HS-27A (cell line): ENCODE measurements at regions not wholly inside any gene's neighbourhood (a gene's known extent, or its start where the extent isn't known, plus 50 kb on each side); places are given as distances from the start of the nearest gene placed in this dataset.

ENCODE experiments used
- DNase-seq: peaks from one replicate; pipeline ENCODE4 v3.0.0-alpha.2; 2012; ENCODE audit warnings: low read depth, missing footprints

- no peak for DNase-seq
Observed at GRCh38 chr5:68942169-68942568, 151.6 kb upstream of the SLC30A5 start.

- DNase-seq, result no peak
Observed at GRCh38 chr5:68946728-68947127, 147.1 kb upstream of the SLC30A5 start.

- DNase-seq, result no peak
Observed at GRCh38 chr5:68947986-68948385, 145.8 kb upstream of the SLC30A5 start.

DNA sequence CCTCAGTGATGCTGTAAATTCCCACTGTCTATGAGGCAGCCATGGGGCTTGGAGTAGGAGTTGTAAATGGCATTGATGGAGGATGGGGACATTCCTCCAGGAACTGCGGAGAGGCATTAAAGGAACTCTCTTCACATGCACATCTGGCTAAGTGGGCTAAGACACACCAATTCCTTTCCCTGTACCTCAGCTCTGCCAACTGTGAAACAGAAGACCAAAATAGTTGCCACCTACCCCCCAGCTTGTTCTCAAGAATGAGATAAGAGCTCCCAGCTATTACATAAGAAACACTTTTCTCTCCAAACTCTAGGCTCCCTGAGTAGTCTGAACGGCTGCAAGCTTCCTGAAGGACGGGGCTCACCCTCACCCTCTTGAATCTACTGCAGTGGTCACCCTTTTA lies 144.6 kb upstream of the SLC30A5 start:
- DNase-seq, result no peak

GRCh38 chr5:68949711-68950110 lies 144.1 kb upstream of the SLC30A5 start:
- no peak for DNase-seq

- DNase-seq, result no peak
Observed at GRCh38 chr5:68950125-68950524, 143.7 kb upstream of the SLC30A5 start.

- DNase-seq, result no peak
Observed at GRCh38 chr5:68950930-68951329, 142.9 kb upstream of the SLC30A5 start.

- DNase-seq, result no peak
Observed at GRCh38 chr5:68953231-68953874, 140.5 kb upstream of the SLC30A5 start.

GRCh38 chr5:68953875-68954617 lies 139.8 kb upstream of the SLC30A5 start:
- DNase-seq, result no peak

- no peak for DNase-seq
Observed at GRCh38 chr5:68954618-68954910, 139.2 kb upstream of the SLC30A5 start.

DNA sequence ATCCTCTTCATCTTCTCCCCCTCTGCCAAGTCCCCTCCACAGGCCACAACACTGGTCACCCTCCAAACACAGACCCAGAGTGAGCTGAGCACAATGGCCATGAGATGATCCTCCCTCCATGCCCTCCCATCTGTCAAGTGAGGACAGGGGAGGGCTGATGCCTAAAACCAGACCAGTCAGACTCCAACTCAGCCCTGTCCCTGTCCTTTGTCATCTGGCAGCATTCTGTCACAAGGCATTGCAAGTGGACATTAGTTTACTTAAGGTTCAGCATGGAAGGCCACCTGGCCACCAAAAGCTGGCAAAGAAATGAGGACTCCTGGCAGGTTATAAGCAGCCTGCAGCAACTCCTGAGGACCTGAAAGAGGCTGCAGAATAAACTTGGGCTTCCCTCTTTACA lies 136.2 kb upstream of the SLC30A5 start:
- DNase-seq, result no peak

DNA sequence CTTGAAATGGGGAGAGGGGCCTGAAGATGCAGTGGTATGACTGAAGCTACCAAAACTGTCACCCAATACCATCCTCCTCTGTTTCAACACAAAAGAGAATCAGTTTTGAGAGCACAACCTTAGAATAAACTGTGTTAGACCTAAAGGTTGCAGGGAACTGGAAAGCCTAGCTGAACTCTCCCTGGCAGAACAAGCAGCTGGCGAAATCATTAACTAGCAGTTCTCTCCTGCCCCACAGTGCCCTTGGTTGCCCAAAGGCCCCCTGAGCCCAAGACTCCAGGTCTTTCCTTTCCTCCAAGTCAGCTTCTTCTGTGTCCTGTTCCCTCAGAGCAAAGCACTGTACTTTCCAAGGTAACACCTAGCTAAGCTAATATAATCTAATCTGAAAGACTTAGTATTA lies 135.4 kb upstream of the SLC30A5 start:
- DNase-seq, result no peak

DNA sequence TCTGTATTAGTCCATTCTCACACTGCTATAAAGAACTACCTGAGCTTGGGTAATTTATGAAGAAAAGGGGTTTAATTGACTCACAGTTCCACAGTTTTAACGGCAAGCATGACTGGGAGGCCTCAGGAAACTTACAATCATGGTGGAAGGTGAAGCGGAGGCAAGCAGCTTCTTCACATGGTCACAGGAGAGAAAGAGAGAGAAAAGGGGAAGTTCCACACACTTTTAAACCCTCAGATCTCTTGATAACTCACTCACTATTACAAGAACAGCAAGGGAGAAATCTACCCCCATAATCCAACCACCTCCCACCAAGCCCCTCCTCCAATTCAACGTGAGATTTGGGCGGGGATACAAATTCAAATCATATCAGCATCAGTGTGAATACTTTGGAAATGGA lies 133.4 kb upstream of the SLC30A5 start:
- DNase-seq, result no peak

DNA sequence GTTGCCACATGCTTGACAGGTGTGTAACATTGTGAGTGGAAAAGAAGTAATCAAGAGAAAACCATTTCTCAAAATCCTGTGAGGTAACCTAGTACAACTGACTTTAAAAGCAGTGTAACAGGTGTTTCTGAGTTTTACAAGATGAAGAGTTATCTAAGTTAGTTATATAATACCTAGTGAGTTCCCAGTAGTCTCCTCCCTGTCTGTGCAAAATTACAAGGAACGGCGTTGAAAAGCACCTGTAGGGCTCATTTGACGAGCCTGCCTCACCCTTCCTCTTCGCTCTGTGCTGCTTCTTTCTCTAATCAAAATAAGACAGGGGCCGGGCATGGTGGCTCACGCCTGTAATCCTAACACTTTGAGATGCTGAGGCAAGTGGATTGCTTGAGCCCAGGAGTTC lies 132.9 kb upstream of the SLC30A5 start:
- no peak for DNase-seq

DNA sequence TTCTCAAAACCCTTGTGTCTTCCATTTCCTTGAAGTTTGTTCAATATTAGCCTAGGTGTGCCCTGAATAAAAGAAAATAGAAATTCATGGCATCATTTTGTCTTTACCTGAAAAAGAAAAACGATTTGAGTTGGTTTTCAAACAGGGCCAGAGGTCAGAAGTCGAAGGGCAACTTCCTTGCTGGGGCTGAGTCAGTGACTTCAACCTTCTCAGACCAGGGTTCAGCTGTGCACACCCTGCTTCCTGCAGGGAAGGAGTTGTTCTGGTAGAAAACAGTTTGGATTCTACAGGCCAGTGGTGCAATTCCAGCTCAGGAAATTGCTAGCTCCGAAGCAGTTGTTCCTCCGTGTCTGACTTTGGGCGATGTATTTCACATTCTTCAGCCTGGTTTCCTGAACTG lies 132.1 kb upstream of the SLC30A5 start:
- no peak for DNase-seq

- DNase-seq, result peak; percentile 9
Observed at GRCh38 chr5:68962757-68963484, 130.9 kb upstream of the SLC30A5 start.

DNA sequence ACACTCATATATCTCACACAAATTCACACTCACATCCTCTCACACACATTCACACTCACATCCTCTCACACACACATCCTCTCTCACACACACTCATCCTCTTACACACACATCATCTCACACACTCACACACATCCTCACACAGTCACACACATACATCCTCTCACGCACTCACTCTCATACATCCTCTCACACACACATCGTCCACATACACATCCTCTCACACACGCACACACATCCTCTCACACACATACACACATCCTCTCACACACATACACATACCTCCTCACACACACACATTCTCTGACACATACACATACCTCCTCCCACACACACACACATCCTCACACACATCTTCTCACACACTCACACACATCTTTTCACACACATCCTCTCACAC lies 129.1 kb upstream of the SLC30A5 start:
- no peak for DNase-seq

GRCh38 chr5:68965926-68966325 lies 127.9 kb upstream of the SLC30A5 start:
- DNase-seq, result no peak

DNA sequence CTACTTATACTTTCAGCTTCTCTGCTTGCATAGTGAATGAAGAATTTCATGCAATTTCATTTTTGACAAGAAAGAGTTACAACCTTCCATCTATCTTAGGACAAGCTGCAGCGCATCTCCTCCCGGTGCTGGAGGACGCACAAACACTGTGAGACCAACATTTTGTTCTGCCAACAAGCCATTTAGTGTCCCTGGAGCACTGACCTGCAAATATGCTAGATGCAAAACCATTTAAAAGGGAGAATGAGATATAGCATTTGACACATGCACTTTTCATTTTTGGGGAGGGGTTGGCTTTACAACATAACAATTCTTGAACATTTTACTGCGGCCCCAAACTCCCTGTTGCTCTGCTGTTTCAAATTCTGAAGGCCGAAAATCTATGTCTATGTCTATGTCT lies 127.2 kb upstream of the SLC30A5 start:
- DNase-seq, result no peak

DNA sequence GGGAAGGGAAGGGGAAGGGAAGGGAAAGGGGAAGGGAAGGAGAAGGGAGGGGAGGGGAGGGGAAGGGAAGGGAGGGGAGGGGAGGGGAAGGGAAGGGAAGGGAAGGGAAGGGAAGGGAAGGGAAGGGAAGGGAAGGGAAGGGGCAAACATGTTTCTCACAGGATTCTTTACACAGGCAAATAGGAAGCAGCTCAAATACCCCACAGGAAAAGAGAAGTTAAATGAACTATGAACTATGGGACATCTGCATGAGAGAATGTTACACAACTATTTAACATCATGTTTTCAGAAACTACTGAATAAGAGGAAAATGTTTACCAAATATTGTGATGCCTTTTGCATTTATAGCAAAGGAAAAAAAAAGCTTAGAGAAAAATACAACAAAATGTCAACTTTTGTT lies 125.4 kb upstream of the SLC30A5 start:
- no peak for DNase-seq

GRCh38 chr5:68970617-68971016 lies 123.2 kb upstream of the SLC30A5 start:
- DNase-seq, result no peak

DNA sequence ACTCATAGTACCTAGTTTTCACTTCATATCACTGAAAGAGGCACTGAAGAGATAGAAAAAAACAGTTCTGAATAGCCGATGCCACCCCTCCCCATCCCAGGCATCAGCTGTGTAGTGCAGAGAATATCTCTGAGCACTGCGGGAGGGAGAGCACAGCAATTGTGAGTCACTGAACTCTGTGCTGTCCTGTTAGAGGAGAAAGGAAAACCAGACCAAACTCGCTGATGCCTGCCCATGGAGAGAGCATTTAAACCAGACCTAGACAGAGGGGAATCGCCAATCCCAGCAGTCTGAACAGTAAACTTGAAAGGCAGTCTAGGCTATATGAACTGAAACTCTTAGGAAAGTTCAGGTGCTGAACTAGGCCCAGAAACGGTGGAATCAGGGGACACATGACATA lies 120.1 kb upstream of the SLC30A5 start:
- no peak for DNase-seq

DNA sequence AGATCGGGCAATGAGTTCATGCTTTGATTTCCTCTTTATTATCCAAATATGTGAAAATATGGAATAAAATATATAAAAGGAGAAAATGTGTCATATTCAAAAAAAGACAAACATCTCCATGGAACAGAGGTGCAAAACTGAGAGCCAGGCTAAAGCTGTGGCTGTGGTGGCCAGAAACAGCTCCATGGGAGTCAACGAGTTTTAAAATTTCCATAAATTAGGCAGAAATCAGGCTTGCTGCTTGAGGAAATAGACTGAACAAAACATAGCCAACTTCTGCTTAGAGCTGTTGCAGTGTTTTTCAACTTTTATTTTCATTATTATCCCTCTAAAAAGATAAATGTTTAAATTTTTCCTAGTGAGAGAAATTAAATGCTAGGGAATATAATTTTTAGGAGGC lies 110.8 kb upstream of the SLC30A5 start:
- DNase-seq, result no peak

- no peak for DNase-seq
Observed at GRCh38 chr5:68983959-68984358, 109.9 kb upstream of the SLC30A5 start.
